HEK293T (cell line): ENCODE measurements at regions not wholly inside any gene's neighbourhood (a gene's known extent, or its start where the extent isn't known, plus 50 kb on each side); places are given as distances from the start of the nearest gene placed in this dataset.

Source experiments
- ARNT ChIP-seq: fragments of 450-650 bp; IDR thresholded peaks from 2 replicates; pipeline ENCODE4 v1.6.1; 2017; ENCODE audit warnings: mild to moderate bottlenecking
- BHLHE40 ChIP-seq: fragments of 450-650 bp; IDR thresholded peaks from 2 replicates; pipeline ENCODE4 v1.6.1; 2016; ENCODE audit warnings: mild to moderate bottlenecking, moderate library complexity, borderline replicate concordance
- ELF4 ChIP-seq: fragments of 450-650 bp; IDR thresholded peaks from 2 replicates; pipeline ENCODE4 v1.6.1; 2017; ENCODE audit warnings: antibody characterized with exemption
- FOXK2 ChIP-seq: fragments of 450-650 bp; IDR thresholded peaks from 2 replicates; pipeline ENCODE4 v1.6.1; 2016; ENCODE audit warnings: mild to moderate bottlenecking
- FOXM1 ChIP-seq: fragments of 450-650 bp; IDR thresholded peaks from 2 replicates; pipeline ENCODE4 v1.6.1; 2017; ENCODE audit warnings: mild to moderate bottlenecking, borderline replicate concordance
- HDGF ChIP-seq: fragments of 450-650 bp; IDR thresholded peaks from 2 replicates; pipeline ENCODE4 v1.6.1; 2017; ENCODE audit warnings: antibody characterized with exemption, borderline replicate concordance
- L3MBTL2 ChIP-seq: fragments of 450-650 bp; conservative IDR thresholded peaks from 2 replicates; pipeline ENCODE4 v1.6.1; 2016; ENCODE audit warnings: mild to moderate bottlenecking
- LEF1 ChIP-seq: fragments of 450-650 bp; IDR thresholded peaks from 2 replicates; pipeline ENCODE4 v1.6.1; 2017; ENCODE audit warnings: mild to moderate bottlenecking, borderline replicate concordance
- NFRKB ChIP-seq: fragments of 450-650 bp; IDR thresholded peaks from 2 replicates; pipeline ENCODE4 v1.6.1; 2016; ENCODE audit warnings: mild to moderate bottlenecking, moderate library complexity
- SP1 ChIP-seq: fragments of 450-650 bp; IDR thresholded peaks from 2 replicates; pipeline ENCODE4 v1.6.1; 2017
- SUZ12 ChIP-seq: fragments of 450-650 bp; IDR thresholded peaks from 2 replicates; pipeline ENCODE4 v1.6.1; 2016; ENCODE audit warnings: mild to moderate bottlenecking
- TARDBP ChIP-seq: fragments of 450-650 bp; IDR thresholded peaks from 2 replicates; pipeline ENCODE4 v1.6.1; 2016
- ZNF384 ChIP-seq: fragments of 450-650 bp; IDR thresholded peaks from 2 replicates; pipeline ENCODE4 v1.6.1; 2016
- TF ChIP-seq, protein P1 (sequence below): fragments of 450-650 bp; IDR thresholded peaks from 2 replicates; pipeline ENCODE4 v1.6.1; 2016

DNA sequence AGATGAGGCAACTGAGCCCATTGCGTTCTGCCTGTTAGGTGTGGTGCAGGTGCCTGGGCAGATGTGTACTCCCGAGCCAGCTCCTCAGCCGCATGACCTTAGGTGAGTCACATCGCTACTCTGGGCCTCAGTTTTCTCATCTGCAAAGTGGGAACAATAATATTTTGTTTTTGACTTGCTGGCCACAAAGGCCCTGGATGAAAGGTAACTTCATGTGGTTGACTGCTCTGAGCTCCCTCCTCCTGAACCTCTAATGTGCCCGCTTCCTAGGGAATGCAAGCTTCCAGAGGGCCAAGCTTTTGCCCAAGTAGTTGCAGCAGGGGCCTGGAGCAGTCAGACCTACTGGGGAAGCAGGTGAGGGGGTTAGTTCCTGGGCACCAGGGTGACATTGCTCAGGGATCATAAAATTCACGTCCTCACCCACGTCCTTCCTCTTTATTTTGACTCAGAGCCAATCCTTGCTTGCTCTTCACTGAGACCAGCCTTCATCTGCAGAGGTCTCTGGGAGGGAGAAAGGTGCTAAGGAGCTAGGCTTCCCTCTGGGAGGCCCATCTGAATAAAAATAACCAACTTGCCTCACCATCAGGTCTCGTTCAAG is 149.0 kb upstream of the TLE3 start:
- no peak for TF ChIP-seq SP1
- no peak for TF ChIP-seq NFRKB
- no peak for TF ChIP-seq FOXK2
- no peak for TF ChIP-seq ARNT
- TF ChIP-seq SUZ12 = no peak
- TF ChIP-seq ELF4 = no peak
- TF ChIP-seq FOXM1 = no peak
- no peak for TF ChIP-seq ZNF384
- TF ChIP-seq BHLHE40 = no peak
- TF ChIP-seq LEF1 = no peak
- no peak for TF ChIP-seq L3MBTL2
- TF ChIP-seq, protein P1, sequence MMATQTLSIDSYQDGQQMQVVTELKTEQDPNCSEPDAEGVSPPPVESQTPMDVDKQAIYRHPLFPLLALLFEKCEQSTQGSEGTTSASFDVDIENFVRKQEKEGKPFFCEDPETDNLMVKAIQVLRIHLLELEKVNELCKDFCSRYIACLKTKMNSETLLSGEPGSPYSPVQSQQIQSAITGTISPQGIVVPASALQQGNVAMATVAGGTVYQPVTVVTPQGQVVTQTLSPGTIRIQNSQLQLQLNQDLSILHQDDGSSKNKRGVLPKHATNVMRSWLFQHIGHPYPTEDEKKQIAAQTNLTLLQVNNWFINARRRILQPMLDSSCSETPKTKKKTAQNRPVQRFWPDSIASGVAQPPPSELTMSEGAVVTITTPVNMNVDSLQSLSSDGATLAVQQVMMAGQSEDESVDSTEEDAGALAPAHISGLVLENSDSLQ = no peak
- no peak for TF ChIP-seq HDGF
- no peak for TF ChIP-seq TARDBP
